Ishikawa (cell line): ENCODE measurements at regions not wholly inside any gene's neighbourhood (a gene's known extent, or its start where the extent isn't known, plus 50 kb on each side); places are given as distances from the start of the nearest gene placed in this dataset.

ENCODE experiments used
- CEBPB ChIP-seq: IDR thresholded peaks from 2 replicates; pipeline ENCODE4 v1.6.1; 2012
- CREB1 ChIP-seq: IDR thresholded peaks from 2 replicates; pipeline ENCODE4 v1.6.1; 2012; ENCODE audit warnings: low read depth
- EGR1 ChIP-seq: IDR thresholded peaks from 2 replicates; pipeline ENCODE4 v1.6.1; 2012
- EP300 ChIP-seq: IDR thresholded peaks from 2 replicates; pipeline ENCODE4 v1.6.1; 2012; ENCODE audit warnings: borderline replicate concordance
- MAX ChIP-seq: IDR thresholded peaks from 2 replicates; pipeline ENCODE4 v1.6.1; 2012
- NFIC ChIP-seq: IDR thresholded peaks from 2 replicates; pipeline ENCODE4 v1.6.1; 2012
- RAD21 ChIP-seq: IDR thresholded peaks from 2 replicates; pipeline ENCODE4 v1.6.1; 2012; ENCODE audit warnings: low read depth
- REST ChIP-seq: IDR thresholded peaks from 2 replicates; pipeline ENCODE4 v1.6.1; 2012; ENCODE audit warnings: low read depth, mild to moderate bottlenecking
- TAF1 ChIP-seq: IDR thresholded peaks from 2 replicates; pipeline ENCODE4 v1.6.1; 2012; ENCODE audit warnings: low read depth, mild to moderate bottlenecking
- TCF12 ChIP-seq: IDR thresholded peaks from 2 replicates; pipeline ENCODE4 v1.6.1; 2012; ENCODE audit warnings: low read depth
- YY1 ChIP-seq: IDR thresholded peaks from 2 replicates; pipeline ENCODE4 v1.6.1; 2012; ENCODE audit warnings: low read depth
- ZBTB7A ChIP-seq: IDR thresholded peaks from 2 replicates; pipeline ENCODE4 v1.6.1; 2012; ENCODE audit warnings: low read depth

GRCh38 chr4:127469959-127470809, 162.6 kb upstream of the INTU start:
- no peak for TF ChIP-seq EP300
- TF ChIP-seq ZBTB7A, result no peak
- no peak for TF ChIP-seq EGR1
- TF ChIP-seq CREB1, result no peak
- no peak for TF ChIP-seq RAD21
- TF ChIP-seq MAX, result no peak
- no peak for TF ChIP-seq REST
- TF ChIP-seq YY1, result no peak
- no peak for TF ChIP-seq CEBPB
- no peak for TF ChIP-seq NFIC
- no peak for TF ChIP-seq TAF1
- no peak for TF ChIP-seq TCF12
